HG03457 (cell line): ENCODE measurements at regions not wholly inside any gene's neighbourhood (a gene's known extent, or its start where the extent isn't known, plus 50 kb on each side); places are given as distances from the start of the nearest gene placed in this dataset.

ENCODE experiments used
- ATAC-seq: cut with Tn5 transposase; IDR thresholded peaks from one replicate; pipeline ENCODE4 v1.9.1; 2021; ENCODE audit warnings: moderate number of reproducible peaks; ENCODE audit not compliant: unreplicated experiment

- no peak for ATAC-seq
Measured at GRCh38 chr2:122519821-122520611, 764.6 kb downstream of the TSN start.

GRCh38 chr2:122523143-122523542 is 767.7 kb downstream of the TSN start:
- ATAC-seq: no peak

- ATAC-seq: no peak
Measured at GRCh38 chr2:122523981-122524380, 768.5 kb downstream of the TSN start.

GRCh38 chr2:122525336-122525735 is 769.9 kb downstream of the TSN start:
- no peak for ATAC-seq

GRCh38 chr2:122528061-122528460 is 772.6 kb downstream of the TSN start:
- no peak for ATAC-seq

GRCh38 chr2:122528958-122529705 is 773.7 kb downstream of the TSN start:
- no peak for ATAC-seq

GRCh38 chr2:122530814-122531213 is 775.4 kb downstream of the TSN start:
- no peak for ATAC-seq

- ATAC-seq: no peak
Measured at GRCh38 chr2:122531290-122532071, 776.0 kb downstream of the TSN start.

- no peak for ATAC-seq
Measured at GRCh38 chr2:122532072-122532344, 776.6 kb downstream of the TSN start.

- ATAC-seq: no peak
Measured at GRCh38 chr2:122532481-122532880, 777.0 kb downstream of the TSN start.

GRCh38 chr2:122535960-122536505 is 780.6 kb downstream of the TSN start:
- ATAC-seq: no peak

- no peak for ATAC-seq
Measured at GRCh38 chr2:122539311-122539710, 783.9 kb downstream of the TSN start.

GRCh38 chr2:122539920-122540319 is 784.5 kb downstream of the TSN start:
- ATAC-seq: no peak

- ATAC-seq: no peak
Measured at GRCh38 chr2:122542236-122542635, 786.8 kb downstream of the TSN start.

GRCh38 chr2:122542646-122543045 is 787.2 kb downstream of the TSN start:
- ATAC-seq: no peak

- no peak for ATAC-seq
Measured at GRCh38 chr2:122543815-122544214, 788.4 kb downstream of the TSN start.

GRCh38 chr2:122545821-122546220 is 790.4 kb downstream of the TSN start:
- no peak for ATAC-seq

GRCh38 chr2:122562775-122563174 is 807.3 kb downstream of the TSN start:
- no peak for ATAC-seq

- no peak for ATAC-seq
Measured at GRCh38 chr2:122563781-122564180, 808.3 kb downstream of the TSN start.

GRCh38 chr2:122564843-122565242 is 809.4 kb downstream of the TSN start:
- no peak for ATAC-seq

GRCh38 chr2:122565364-122565763 is 809.9 kb downstream of the TSN start:
- ATAC-seq: no peak

- no peak for ATAC-seq
Measured at GRCh38 chr2:122570641-122571040, 815.2 kb downstream of the TSN start.
